ENCODE measurements at regions not wholly inside any gene's neighbourhood (a gene's known extent, or its start where the extent isn't known, plus 50 kb on each side); places are given as distances from the start of the nearest gene placed in this dataset.

GRCh38 chr5:110359221-110359620 lies 367.2 kb downstream of the TMEM232 start:
- DNase-seq (ENCODE audit: low spot score): no peak

DNA sequence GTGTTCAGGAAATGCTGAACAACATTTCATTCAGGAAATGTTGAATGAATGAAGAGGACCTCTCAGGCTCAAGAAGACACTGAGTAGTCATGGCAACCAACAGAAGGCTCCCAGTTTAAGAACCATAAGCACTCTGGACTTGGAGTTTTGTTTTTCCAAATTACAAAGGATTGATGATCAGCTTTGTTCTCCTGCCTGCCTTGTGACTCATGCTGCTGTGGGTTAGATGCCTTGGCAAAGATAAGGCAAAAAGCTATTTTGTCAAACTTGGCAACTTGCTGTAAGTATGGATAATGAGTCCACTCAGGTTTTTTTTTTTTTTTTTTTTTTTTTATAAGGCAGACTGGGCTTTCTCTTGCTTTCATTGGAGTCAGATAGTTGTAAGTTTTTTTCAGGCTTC lies 365.0 kb downstream of the TMEM232 start:
- DNase-seq (ENCODE audit: low spot score): peak; percentile 26

GRCh38 chr5:110362261-110362660 lies 364.2 kb downstream of the TMEM232 start:
- DNase-seq (ENCODE audit: low spot score): no peak

GRCh38 chr5:110366716-110367115 lies 359.8 kb downstream of the TMEM232 start:
- no peak for DNase-seq (ENCODE audit: low spot score)
